NCI-H748 (cell line): ENCODE measurements at regions not wholly inside any gene's neighbourhood (a gene's known extent, or its start where the extent isn't known, plus 50 kb on each side); places are given as distances from the start of the nearest gene placed in this dataset.
A peak's percentile ranks its signal among the peaks of the same experiment; 100 is the strongest.

ENCODE experiments used
- DNase-seq: peaks from one replicate; lab custom pipeline; 2025; ENCODE audit not compliant: unreplicated experiment; lab: John Stamatoyannopoulos, UW

GRCh38 chr5:153096381-153096780, 394.1 kb upstream of the GRIA1 start:
- no peak for DNase-seq

- peak; percentile 48 for DNase-seq
These were observed 391.1 kb upstream of the GRIA1 start for GRCh38 chr5:153099328-153099727.

GRCh38 chr5:153101235-153102180, 389.0 kb upstream of the GRIA1 start:
- DNase-seq, result no peak

DNA sequence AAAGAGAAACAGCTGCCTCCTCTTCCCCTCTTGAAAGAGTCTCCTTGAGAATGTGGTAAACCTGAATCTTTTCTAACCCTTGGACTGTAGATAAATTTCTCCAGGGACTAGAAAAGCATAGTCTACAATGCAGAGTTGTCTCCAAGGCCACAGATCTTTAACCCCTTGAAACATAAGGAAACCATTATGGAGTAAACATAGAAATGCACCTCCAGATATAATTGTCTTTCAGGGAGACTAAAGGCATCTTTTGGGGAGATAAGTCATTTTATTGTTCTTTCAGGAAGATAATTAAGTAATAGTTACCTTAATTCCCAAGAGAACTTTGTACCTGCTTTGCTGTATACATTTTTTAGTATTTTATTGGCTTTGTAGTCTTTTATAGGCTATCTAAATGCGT, 373.6 kb upstream of the GRIA1 start:
- no peak for DNase-seq

DNA sequence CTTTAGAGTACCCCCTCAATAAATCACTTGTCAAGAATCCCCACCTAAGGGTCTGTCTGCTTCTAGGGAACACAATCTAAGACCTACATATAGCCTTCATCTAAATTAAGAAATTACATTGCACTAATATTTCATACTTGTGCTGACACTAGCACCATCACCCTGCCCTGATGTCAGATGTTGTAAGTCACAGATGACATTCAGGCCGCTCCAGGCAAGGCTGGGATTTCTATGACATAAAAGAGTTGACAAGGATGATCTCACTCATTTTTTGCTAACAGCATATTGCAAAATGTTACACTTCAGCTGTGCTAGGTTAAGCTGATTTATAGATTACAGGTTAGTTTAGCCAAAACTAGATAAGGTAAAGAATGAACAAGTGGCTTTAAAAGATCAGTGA, 372.5 kb upstream of the GRIA1 start:
- DNase-seq, result no peak

DNA sequence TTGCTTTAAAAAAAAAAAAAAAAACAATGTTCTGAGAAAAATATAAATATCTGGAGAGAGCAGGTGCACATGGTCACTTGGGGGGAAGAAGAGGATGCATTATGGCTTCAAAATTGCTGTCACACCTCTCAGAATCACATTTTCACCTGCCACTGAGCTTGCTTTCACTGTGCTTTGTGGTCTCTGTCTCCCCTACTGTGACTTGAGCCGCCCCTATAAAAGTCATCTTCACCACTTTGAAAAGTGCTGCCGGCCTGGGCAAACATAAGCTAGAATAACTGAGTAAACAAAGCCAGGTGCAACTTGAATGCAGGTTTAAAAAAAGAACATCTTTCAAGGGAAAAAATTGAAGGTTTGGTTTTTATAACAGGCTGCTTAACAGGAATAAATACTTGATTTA, 368.1 kb upstream of the GRIA1 start:
- DNase-seq, result peak; percentile 99

DNA sequence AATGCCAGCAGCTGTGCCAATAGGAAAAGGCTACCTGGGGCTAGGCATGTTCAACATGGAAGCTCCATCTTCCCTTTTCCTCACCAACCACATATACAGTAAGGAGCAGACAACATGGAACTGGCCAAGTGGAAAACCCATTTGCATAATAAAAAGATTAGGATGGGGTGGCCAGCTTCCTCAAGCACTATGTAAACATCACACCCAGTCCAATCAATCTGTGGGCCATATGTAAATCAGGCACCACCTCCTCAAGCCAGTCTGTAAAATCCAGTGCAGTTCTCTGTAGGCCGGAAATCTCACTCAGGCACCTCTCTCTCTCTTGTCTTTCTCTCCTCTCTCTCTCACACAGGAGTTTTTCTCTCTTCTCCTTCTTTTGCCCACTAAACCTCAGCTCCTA, 360.2 kb upstream of the GRIA1 start:
- DNase-seq, result peak; percentile 97

GRCh38 chr5:153135411-153135810, 355.1 kb upstream of the GRIA1 start:
- no peak for DNase-seq

GRCh38 chr5:153136910-153137614, 353.4 kb upstream of the GRIA1 start:
- no peak for DNase-seq

DNA sequence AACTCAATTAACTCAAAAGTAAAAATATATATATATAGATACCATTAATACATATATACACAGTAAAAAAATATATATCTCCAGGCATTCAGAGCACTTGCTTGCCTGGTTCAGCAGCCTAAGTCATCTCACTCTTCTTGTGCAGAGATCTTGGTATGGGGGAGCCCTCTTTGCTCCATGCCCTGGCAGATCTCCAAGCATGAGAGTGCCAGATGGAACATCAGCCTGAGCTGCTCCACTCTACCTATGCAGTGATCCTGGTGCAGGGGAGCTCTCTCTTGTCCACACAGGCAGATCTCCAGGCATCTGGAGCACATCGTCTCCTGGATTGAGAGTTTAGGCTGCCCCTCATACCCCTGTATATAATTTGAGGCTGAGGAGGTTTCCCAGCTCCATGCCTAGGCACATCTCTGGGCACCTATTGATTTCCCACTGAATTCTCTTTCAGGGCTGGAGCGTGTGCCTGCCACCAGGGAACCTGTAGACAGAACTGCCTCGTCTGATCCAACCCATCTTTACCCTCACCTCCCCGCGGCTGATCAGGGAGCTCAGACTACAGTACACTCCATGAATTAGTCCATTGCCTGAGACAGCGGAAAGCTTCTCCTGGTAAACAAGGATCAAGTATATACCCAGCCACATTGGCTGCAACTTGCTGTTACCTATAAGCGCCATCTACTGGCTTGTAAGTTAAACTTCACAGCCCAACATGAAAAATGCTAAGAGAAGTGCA, 342.4 kb upstream of the GRIA1 start:
- peak; percentile 98 for DNase-seq

- DNase-seq, result no peak
These were observed 341.9 kb upstream of the GRIA1 start for GRCh38 chr5:153148624-153148976.

DNA sequence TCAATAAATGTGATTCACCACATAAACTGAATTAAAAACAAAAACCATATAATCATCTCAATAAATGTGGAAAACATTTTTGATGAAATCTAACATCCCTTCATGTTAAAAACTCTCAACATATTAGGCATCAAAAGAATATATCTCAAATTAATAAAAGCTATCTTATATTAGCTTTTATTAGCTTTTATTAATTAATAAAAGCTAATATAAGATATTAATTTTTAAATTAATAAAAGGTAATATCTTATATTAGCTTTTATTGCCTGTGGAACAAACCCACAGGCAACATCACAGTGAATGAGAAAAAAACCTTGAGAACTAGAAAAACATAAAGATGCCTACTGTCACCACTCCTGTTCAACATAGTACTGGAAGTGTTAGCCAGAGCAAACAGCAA, 338.9 kb upstream of the GRIA1 start:
- no peak for DNase-seq

DNA sequence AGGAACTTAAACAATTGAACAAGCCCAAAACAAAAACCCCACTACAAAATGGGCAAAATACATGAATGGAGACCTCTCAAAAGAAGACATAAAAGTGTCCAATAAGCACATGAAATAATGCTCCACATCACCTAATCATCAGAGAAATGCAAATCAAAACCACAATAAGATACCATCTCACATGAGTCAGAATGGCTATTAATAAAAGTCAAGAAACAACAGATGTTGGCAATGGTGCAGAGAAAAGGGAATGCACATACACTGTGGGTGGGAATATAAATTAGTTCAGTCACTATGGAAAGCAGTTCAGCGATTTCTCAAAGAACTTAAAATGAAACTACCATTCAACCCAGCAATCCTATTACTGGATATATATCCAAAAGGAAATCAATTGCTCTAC, 337.4 kb upstream of the GRIA1 start:
- no peak for DNase-seq

- DNase-seq, result no peak
These were observed 333.3 kb upstream of the GRIA1 start for GRCh38 chr5:153157156-153157555.

- DNase-seq, result peak; percentile 36
These were observed 331.9 kb upstream of the GRIA1 start for GRCh38 chr5:153158608-153159007.

DNA sequence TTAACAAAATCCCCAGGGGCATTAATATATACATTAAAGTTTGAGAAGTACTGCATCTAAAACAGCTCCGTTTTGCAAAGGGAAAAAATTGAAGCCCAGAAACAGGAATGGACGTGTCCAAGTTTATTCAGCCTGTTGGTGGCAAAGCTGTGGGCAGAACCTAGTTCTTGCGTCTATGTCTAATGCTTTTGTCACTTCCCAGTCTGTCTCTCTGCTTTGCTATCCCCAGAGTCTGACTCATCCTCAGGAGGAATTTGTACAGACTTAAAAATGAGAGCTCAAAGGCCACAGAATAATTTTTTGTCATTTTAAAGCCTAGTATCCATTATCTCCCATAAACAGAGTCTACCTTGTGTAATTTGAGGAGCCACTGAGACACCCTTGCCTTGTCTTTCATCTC, 330.9 kb upstream of the GRIA1 start:
- DNase-seq, result no peak

DNA sequence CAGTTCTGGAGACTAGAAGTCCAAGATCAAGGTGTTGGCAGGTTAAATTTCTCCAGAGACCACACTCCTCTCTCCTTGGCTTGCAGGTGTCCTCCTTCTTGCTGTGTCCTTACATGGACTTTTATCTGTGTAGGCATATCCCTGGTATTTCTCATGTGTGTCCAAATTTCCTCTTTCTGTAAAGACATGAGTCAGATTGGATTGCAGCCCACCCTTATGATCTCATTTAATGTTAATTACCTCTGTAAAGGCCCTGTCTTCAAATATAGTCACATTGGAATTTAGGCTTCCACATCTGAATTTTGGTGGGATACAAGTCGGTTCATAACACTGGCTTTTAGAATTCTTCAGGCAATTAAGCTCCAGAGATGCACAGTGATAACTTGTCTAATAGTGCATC, 322.2 kb upstream of the GRIA1 start:
- no peak for DNase-seq

DNA sequence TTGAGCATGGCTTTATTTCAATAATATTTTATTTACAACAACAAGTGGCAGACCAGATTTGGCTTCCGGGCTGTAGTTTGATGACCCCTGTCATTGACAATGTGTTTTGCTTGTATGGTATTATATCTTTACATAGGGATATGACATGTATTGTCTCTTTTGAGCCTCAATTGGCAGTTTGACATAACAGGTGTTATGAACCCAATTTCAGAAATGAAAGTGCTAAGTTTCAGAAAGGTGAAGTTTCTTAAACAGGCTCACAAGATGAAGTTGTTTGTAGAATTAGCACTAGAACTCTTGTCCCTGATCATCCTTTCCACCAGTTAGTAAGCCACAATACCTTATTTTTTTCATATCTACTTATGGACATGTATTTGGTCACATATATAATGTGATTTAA, 303.0 kb upstream of the GRIA1 start:
- no peak for DNase-seq

DNA sequence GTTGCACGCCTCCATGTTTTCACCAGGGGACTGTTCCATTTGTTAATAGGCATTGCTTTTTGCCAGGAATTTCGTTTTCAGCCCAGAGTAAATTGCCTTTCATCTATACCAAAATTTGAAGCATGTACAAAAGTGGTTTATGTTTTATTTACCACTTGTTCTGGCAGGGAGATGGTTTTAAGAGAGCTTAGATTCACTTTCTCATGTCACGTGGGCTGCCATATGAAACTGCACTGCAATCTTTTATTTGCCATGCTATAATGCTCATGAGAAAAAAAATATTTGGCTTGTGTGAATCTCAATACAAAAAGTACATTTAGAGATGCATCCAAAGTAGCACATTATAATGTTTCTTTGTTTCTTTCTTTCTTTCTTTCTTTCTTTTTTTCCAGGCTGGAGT, 284.1 kb upstream of the GRIA1 start:
- DNase-seq, result no peak

DNA sequence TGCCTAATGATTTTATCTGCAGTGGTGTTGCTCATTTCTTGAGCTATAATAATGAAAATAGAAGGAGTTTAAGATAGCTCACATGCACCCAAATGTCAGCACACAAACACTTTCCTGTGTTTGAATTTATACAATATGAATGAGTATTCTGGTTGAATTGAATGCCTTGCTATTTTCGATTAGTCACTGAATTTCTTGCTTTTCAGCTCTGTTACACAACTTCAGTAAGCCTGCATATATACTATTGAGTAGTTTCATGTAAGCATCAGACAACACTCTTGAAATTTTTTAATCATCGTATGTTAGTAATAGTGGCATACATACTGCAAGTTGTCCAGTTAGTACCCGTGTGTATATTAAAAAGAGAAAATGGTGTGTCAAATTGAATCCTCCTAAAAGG, 281.5 kb upstream of the GRIA1 start:
- no peak for DNase-seq

GRCh38 chr5:153209687-153210086, 280.8 kb upstream of the GRIA1 start:
- no peak for DNase-seq

DNA sequence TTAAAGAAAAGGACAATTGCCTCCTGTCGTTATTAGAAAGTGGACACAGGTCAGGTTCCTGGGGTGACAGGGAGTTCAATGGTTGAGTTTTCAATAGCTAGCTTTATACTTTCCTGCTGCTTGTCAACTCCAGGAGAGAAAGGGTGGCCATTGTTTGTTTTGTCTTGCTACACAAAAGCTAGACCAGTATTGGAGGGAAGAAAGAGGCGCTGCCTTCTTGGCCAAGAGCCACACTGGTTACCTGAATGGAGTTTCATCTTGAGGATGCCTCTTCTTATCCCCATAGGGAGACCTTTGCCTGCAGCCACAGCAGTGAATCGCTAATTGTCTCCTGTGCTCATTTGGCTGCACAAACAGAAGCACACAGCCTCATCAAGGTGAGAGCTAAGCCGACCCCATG, 279.4 kb upstream of the GRIA1 start:
- DNase-seq, result peak; percentile 52
